GM18951 (cell line): ENCODE measurements at regions not wholly inside any gene's neighbourhood (a gene's known extent, or its start where the extent isn't known, plus 50 kb on each side); places are given as distances from the start of the nearest gene placed in this dataset.
"Not testable (repeated sequence)": the region's sequence is repeated elsewhere in the genome, so short reads cannot be mapped to it uniquely, and the experiment has no call there.

Source experiments
- POLR2A ChIP-seq: IDR thresholded peaks from 4 replicates; pipeline ENCODE4 v1.6.1; 2011; ENCODE audit warnings: mild to moderate bottlenecking; ENCODE audit not compliant: insufficient read length, insufficient read depth; ENCODE audit errors: extremely low read depth
- in situ Hi-C: fragments of 300-500 bp; cut with MboI; formaldehyde crosslinking; loops from one replicate; pipeline ENCODE4 v1.12.0; 2022; ENCODE audit warnings: low sequenced_read_pairs, mixed read lengths, inconsistent platforms; ENCODE audit not compliant: unreplicated experiment

GRCh38 chr6:165774903-165775601 lies 112.0 kb upstream of the PDE10A start:
- no peak for TF ChIP-seq POLR2A
- in situ Hi-C loops = no loop called here

- no peak for TF ChIP-seq POLR2A
- in situ Hi-C loops = no loop called here
These were observed 107.5 kb upstream of the PDE10A start for GRCh38 chr6:165770397-165771082.

- no peak for TF ChIP-seq POLR2A
- in situ Hi-C loops = no loop called here
These were observed 106.8 kb upstream of the PDE10A start for GRCh38 chr6:165769884-165770283.

GRCh38 chr6:165769401-165769800 lies 106.4 kb upstream of the PDE10A start:
- in situ Hi-C loops = no loop called here
- TF ChIP-seq POLR2A = no peak

GRCh38 chr6:165768961-165769360 lies 105.9 kb upstream of the PDE10A start:
- TF ChIP-seq POLR2A = no peak

GRCh38 chr6:165767228-165767627 lies 104.2 kb upstream of the PDE10A start:
- in situ Hi-C loops = no loop called here
- no peak for TF ChIP-seq POLR2A

More at GRCh38 chr6:165768961-165769360, 105.9 kb upstream of the PDE10A start:
- in situ Hi-C loops = no loop called here

GRCh38 chr6:165766457-165766856 lies 103.4 kb upstream of the PDE10A start:
- TF ChIP-seq POLR2A = no peak
- in situ Hi-C loops = no loop called here

- TF ChIP-seq POLR2A = no peak
- in situ Hi-C loops = no loop called here
These were observed 103.0 kb upstream of the PDE10A start for GRCh38 chr6:165766026-165766425.

GRCh38 chr6:165765256-165765655 lies 102.2 kb upstream of the PDE10A start:
- in situ Hi-C loops = not testable (repeated sequence)

GRCh38 chr6:165762876-165763275 lies 99.8 kb upstream of the PDE10A start:
- in situ Hi-C loops = no loop called here
- TF ChIP-seq POLR2A = no peak

GRCh38 chr6:165762125-165762524 lies 99.1 kb upstream of the PDE10A start:
- in situ Hi-C loops = no loop called here
- TF ChIP-seq POLR2A = no peak

- no peak for TF ChIP-seq POLR2A
- in situ Hi-C loops = no loop called here
These were observed 97.8 kb upstream of the PDE10A start for GRCh38 chr6:165760803-165761185.

- no peak for TF ChIP-seq POLR2A
- in situ Hi-C loops = no loop called here
These were observed 97.2 kb upstream of the PDE10A start for GRCh38 chr6:165760126-165760802.

GRCh38 chr6:165758441-165758840 lies 95.4 kb upstream of the PDE10A start:
- no peak for TF ChIP-seq POLR2A
- in situ Hi-C loops = no loop called here
